ENCODE measurements at regions not wholly inside any gene's neighbourhood (a gene's known extent, or its start where the extent isn't known, plus 50 kb on each side); places are given as distances from the start of the nearest gene placed in this dataset.

- DNase-seq (ENCODE audit: low read depth) = no peak
Measured at GRCh38 chr12:92462527-92462926, 240.3 kb upstream of the PLEKHG7 start.

- no peak for DNase-seq (ENCODE audit: low read depth)
Measured at GRCh38 chr12:92462049-92462448, 240.7 kb upstream of the PLEKHG7 start.

DNA sequence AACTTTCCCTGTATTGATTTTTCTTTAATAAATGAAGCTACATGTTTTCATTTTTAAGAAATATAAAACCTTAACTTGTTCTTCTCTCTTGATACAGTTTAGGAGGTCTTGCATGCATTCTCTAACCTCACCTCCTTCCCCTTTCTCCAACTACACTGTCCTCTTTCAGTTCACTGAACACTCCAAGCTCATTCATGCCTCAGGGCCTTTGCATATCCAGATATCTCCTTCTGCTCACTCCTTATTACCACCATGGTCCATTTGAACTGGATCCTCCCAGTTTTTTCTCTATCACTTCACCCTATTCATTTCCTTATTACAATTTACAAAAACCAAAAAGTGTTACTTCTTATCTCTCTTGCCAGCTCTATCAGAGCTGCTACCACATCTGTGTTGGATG, 242.9 kb upstream of the PLEKHG7 start:
- no peak for DNase-seq (ENCODE audit: low read depth)

GRCh38 chr12:92458996-92459395, 243.8 kb upstream of the PLEKHG7 start:
- no peak for DNase-seq (ENCODE audit: low read depth)

DNA sequence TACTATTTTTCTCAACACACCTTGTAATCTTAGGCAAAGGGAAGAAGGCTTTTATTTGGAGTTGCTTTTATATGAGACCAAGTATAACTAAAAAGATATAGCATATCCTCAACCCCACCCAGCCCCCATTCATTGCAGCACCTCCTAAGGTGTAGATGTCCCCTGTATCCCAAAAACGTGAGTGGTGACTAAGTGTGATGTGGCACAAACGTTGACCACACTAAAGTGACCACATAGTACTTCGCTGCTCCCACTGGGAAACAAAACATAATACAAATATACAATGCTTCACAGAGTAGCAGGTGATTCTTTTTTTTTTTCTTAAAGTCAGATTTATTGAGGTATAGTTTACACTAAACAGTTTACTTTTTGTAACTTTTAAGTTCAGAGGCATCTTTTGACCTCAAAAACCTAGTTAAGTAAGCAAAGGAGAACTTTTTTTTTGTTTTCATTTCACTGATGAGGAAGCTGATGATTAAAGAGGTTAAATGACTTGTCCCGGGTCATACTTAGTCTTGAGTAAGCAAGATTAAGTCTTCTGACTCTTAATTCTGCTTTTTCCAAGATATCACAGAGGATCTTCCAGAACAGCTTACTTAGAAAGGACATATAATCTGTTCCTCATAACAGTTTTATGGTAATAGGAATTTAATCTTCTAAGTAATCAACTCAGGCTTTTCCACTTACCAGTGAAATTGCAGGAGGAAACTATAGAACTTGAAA, 245.2 kb upstream of the PLEKHG7 start:
- no peak for DNase-seq (ENCODE audit: low read depth)

DNA sequence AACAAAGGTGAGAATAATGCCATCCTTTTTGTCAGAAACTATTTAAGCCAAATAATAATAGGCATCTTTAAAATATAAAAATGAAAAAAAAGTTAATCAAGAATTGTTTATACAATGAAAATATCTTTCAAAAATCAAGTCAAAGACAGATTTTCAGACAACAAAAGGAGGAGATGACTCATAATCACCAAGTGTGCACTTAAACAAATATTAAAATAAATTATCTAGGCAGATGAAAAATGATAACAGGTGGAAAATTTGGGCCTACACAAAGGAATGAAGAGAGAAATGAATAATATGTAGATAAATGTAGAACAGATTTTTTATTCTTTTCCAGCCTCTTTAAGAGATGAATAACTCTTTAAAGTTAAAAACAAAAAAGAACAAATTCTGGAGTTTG, 250.0 kb upstream of the PLEKHG7 start:
- no peak for DNase-seq (ENCODE audit: low read depth)

DNA sequence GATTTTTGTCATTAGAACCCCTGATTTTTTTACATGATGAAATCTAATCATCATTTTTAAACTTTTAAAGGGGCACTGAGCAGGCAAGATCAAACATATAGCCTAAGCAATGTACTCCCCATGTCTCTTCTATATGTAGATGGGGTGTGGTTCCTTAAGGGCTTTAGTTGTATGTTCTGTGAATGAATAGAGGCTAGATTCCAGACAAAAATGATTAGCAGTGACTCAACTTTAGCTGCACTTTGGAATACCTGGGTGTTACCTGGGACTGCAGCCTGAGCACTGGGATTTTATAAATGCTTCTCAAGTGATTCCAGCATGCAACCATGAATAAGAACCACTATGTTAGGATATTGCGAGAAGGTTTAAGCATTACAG, 256.7 kb upstream of the PLEKHG7 start:
- no peak for DNase-seq (ENCODE audit: low read depth)

GRCh38 chr12:92445253-92446082, 257.3 kb upstream of the PLEKHG7 start:
- no peak for DNase-seq (ENCODE audit: low read depth)

GRCh38 chr12:92444763-92445162, 258.0 kb upstream of the PLEKHG7 start:
- no peak for DNase-seq (ENCODE audit: low read depth)

- no peak for DNase-seq (ENCODE audit: low read depth)
Measured at GRCh38 chr12:92442782-92443181, 260.0 kb upstream of the PLEKHG7 start.

DNA sequence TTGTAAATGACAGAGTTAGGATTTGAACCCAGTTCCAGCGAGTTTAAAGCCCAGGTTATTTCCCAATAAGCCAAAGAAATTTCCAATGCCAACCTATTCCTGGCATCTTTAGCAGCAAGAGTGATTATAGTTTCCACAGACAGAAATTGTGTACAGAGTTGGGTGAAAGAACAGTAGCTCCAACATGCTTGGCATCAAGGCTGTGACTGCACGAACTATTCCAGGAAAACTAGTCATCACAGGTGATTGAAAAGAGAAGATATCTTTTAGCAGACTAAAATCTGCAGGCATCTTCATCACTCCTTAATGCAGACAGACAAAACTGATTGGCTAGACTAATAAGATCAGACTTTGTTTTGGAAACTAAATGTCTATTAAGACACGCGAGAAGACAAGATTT, 262.7 kb upstream of the PLEKHG7 start:
- no peak for DNase-seq (ENCODE audit: low read depth)

DNA sequence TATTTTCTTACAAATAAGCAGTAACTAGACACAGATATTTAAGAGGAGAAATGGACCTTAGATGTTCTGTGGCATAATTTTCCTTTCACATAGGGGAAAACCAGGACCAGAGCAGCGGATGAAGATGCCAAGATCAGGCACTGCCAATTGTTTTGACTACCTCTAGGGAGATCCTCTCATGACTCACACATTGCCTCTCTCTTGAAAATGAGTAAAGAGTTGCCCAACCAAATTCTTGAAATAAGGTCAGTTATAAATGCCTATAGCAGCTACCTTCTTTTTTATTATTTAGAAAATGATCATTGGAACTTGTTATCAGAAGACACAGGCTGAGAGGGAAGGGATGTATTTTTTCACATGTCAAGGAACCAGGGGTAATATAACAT, 263.4 kb upstream of the PLEKHG7 start:
- peak; percentile 40 for DNase-seq (ENCODE audit: low read depth)

- DNase-seq (ENCODE audit: low read depth) = peak; percentile 7
Measured at GRCh38 chr12:92438641-92439419, 264.0 kb upstream of the PLEKHG7 start.

DNA sequence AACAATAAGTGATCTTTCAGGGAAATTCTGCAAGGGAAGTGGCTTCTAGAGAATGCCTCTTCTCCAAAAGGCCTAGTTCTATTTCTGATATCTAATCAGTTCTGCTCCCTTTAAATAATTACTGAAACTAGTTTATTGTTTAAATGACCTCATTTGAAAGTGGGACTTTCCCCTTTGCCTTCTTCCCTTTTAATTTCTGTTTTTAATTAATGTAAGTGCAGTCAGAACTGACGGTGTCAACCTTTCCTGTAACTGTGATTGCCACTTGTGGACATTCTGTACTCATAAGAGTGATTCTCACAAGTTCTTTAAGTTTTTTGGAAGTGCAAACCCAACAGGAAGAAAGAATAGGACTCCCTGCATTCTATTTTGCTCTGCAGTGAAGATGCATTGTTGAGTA, 265.3 kb upstream of the PLEKHG7 start:
- no peak for DNase-seq (ENCODE audit: low read depth)

GRCh38 chr12:92436856-92437255, 265.9 kb upstream of the PLEKHG7 start:
- DNase-seq (ENCODE audit: low read depth) = no peak

DNA sequence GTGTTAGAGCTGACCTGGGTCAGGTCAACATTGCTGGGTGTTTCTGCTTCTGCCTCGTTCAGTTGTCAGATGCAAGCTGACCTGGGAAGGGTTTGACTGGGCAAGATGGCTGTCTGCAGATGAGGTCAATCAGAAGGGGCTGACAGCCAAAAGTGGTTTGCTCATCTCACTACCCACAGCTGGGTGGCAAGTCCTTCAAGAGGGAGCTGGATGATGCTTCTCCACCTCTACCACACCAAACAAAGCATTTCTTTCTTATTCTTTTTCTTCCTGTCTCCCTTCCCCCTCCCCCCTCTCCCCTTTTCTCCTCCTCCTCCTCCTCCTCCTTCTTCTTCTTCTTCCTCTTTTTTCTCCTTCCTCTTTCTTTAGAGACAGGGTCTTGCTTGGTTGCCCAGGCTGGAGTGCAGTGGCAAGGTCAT, 268.2 kb upstream of the PLEKHG7 start:
- DNase-seq (ENCODE audit: low read depth) = no peak

DNA sequence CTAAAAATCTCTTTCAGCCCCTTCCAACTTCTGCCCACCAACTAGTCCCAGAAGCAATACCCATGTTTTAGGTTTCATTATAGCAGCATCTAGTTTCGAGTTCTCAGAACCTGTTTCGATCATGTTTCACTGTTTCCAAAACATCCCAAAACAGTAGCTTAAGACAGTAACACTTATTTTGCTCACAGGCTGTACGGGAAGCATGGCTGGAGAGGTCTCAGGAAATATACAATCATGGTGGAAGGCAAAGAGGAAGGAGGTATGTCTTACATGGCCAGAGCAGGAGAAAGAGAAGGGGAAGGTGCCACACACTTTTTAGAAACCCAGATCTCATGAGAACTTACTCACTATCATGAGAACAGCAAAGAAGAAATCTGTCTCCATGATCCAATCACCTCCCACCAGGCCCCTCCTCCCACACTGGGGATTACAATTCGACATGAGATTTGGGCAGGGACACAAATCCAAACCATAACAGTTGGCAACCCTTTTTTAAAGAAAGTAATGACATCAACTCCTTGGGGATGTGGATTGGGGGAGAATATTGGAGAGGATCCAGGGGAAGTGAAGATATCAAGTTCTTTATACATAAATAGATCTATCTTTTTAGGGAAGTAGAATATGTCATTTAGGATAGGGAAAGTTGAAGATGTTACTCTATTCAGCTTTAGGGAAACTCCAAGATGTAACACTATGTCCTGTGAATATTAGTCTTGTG, 269.9 kb upstream of the PLEKHG7 start:
- DNase-seq (ENCODE audit: low read depth) = no peak

GRCh38 chr12:92431146-92431545, 271.6 kb upstream of the PLEKHG7 start:
- DNase-seq (ENCODE audit: low read depth) = no peak

DNA sequence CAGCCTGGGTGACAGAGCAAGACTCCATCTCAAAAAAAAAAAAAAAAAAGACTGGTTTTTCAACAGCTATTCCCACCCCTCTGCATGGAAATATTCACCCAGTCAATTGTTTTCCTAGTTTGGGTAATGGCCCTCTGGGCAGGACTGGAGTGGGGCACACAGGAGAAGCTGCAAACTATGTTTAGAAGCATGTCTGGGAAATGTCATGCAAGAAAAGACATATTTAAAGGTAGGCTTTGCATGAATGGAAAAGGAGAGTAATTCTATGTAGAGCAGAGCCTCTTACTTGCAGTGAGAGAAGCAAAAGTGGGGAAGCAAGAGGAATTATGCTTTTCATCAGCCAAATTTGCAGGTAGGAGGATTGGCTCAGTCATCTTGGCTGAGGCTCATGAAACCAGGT, 276.5 kb upstream of the PLEKHG7 start:
- no peak for DNase-seq (ENCODE audit: low read depth)

GRCh38 chr12:92425165-92425564, 277.6 kb upstream of the PLEKHG7 start:
- DNase-seq (ENCODE audit: low read depth) = no peak

GRCh38 chr12:92424338-92424737, 278.5 kb upstream of the PLEKHG7 start:
- peak; percentile 22 for DNase-seq (ENCODE audit: low read depth)

DNA sequence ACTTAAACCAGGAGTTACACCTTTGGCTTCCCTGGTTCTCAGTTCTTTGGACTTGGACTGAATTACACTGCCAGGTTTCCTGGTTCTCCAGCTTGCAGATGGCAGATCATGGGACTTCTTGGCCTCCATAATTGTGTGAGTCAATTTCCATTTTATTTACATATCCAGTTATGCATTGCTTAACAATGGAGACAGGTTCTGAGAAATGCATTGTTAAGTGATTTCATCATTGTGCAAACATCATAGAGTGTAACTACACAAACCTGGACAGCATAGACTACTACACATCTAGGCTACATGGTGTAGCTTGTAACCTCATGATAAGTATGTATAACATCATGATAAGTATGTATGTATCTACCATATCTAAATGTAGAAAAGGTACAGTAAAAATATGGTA, 276.1 kb upstream of the BTG1 start:
- DNase-seq (ENCODE audit: low read depth) = no peak
